HG03280 (cell line): ENCODE measurements at regions not wholly inside any gene's neighbourhood (a gene's known extent, or its start where the extent isn't known, plus 50 kb on each side); places are given as distances from the start of the nearest gene placed in this dataset.
"Not testable (repeated sequence)": the region's sequence is repeated elsewhere in the genome, so short reads cannot be mapped to it uniquely, and the experiment has no call there.

Experiments
- ATAC-seq: cut with Tn5 transposase; IDR thresholded peaks from one replicate; pipeline ENCODE4 v1.9.1; 2021; ENCODE audit warnings: mild to moderate bottlenecking, moderate library complexity; ENCODE audit not compliant: unreplicated experiment

DNA sequence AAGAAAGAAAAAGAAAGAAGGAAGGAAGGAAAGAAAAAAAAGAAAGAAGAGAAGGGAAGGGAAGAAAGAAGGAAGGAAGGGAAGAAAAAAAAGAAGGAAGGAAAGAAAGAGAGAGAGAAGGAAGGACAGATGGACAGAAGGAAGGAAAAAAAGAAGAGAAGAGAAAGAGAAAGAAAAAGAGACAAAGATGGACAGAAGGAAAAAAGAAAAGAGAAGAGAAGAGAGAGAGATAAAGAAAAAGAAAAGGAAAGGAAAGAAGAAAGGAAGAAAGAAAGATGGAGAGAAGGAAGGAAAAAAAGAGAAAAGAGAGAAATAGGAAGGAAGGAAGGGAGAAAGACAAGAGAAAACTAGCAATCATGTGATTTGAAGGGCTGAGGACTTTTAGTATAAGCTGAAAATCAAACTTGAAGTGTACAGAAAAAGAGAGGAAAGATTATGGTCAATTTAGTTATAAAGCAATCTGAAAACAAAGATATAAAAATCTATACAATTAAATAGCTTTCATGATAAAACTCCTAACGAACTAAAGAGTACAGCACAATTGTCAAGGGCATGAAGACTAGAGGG lies 115.3 kb downstream of the LTN1 start:
- no peak for ATAC-seq

DNA sequence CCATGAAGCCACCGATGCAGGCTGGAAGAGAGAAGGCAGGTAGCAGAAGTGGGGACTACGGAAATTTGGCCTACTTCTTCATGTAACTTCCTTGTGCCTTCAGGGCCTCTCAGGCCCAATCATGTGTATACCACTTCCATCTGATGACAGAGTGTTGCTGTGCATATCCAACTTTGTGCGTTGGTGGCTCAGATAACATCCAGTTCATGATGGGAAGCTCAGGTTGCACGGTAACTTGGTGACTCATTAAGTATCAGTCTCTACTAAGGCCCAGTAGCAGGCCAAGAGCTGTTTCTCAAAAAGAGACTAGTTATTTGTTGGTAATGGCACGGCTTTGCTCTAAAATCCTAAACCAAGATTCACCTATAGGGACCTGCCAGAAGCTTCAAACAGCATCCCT lies 117.6 kb downstream of the LTN1 start:
- no peak for ATAC-seq

DNA sequence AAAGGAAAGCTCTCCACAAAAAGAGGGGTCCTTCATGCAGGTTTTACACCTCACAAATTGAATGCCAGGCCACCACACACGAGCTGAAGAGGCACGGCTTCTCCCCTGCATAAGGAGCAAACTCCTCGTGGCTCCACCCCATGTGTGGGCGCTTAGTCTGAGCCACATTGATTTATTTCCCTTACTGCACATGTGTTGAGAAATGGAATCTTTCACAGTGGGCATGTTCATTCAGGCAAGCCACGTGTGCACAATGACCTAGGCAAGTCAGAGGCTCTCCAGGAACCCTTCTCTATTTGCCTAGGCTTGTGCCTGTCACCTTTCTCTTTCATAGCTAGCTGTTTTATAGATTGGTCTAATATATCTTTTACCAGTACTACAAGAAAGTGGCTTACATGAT lies 120.5 kb downstream of the LTN1 start:
- ATAC-seq, result no peak

DNA sequence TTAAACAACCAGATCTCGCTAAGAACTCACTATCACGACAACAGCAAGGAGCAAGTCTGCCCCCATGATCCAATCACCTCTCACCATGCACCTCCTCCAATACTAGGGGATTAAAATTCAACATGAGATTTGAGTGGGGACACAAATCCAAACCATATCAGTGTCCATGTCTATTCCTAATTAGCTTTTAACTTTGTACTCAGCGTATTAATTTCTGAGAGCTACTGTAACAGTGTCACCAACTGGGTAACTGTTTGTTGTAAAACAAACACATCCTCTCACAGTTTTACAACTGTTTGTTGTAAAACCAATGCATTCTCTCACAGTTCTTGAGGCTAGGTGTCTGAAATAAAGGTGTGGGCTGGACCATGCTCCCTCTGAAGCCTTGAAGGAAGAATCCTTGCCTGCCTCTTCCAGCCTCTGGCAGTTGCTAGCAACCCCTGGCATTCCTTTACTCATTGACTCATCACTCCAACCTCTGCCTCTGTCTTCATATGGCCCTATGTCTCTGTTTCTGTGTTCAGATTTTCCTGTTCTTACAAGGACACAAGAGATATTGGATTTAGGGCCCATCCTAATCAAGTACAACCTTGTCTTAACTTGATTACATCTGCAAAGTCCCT lies 121.2 kb downstream of the LTN1 start:
- ATAC-seq, result no peak

DNA sequence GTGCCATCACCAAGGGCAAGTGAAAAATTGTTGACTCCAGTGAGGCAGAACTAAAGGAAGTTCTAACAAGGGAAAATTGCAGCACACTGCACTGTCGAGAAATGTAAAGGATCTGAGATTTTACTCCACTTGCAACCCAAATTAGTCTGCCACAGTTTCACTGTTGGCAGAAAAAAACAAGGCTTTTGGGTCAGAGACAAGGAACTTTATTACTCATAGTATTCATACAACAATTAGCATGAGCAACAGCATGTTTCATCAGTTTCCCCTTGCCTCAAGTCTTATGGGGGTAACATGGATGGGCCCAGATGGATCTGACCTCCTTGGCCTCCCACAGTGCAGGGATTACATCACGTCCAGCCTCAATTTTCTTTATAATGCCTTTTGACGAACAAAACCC lies 125.3 kb downstream of the LTN1 start:
- ATAC-seq, result no peak

DNA sequence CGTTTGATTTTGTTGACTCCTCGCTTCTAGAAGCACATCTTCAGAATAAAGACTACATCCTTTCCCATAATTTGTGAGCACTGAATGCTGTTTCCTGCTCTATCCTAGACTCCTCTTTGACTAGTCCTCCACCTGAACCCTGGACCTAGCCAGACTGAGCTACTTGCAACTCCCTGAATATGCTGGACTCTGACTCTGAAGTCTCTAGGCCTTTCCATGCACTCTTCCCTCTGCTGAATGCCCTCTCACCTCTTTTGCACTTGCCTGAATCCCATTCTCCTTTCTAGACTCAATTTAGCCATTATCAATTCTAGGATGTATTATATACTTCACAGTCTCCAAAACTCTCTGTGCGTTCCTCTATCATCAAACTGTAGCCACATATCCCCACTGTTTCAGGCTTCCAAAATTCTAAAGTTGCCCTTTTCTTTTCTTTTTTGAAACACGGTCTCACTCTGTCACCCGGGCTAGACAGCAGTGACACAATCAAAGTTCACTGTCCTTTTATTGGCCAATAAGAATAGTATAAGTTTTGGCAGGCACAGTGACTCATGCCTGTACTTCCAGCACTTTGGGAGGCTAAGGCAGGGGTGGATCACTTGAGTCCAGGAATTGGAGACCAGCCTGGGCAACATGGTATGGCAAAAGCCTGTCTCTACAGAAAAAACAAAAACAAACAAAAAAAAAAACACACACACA lies 127.0 kb downstream of the LTN1 start:
- no peak for ATAC-seq

DNA sequence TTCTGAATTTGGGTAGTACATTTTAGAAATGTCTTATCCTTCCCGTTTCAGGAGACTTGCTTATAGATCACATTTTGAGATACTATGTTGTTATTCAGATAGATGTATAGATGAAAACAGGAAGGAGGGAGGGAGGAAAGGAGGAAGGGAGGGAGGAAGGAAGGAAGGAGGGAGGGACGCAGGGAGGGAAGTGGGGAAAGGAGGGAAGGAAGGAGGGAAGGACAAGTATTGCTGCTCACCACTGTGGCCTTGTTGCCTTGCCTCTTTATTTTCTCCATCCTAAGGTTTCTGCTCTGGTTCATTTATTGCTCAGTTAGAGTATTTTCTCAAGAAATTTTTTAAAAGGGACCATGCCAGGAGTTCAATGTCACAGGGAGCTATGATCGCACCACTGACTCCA lies 134.3 kb downstream of the LTN1 start:
- ATAC-seq, result no peak

DNA sequence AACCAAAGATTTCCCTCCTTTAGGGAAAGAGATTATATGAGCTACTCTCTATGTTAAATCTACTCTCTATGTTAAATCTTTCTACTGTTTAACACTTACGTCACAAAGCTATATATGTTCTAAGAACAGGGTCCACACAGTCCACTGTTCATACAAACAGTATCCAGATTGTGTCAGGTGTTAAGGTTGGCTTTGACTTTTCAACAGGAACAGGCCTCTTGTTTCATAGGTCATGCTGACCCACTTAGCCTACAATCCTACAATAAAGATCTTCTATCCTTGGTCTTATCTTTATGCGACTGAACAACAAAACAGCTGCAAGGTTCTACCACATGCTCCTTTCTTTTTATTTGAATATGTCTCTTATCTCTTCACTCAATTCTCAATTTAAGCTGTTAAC lies 134.9 kb downstream of the LTN1 start:
- ATAC-seq, result no peak

DNA sequence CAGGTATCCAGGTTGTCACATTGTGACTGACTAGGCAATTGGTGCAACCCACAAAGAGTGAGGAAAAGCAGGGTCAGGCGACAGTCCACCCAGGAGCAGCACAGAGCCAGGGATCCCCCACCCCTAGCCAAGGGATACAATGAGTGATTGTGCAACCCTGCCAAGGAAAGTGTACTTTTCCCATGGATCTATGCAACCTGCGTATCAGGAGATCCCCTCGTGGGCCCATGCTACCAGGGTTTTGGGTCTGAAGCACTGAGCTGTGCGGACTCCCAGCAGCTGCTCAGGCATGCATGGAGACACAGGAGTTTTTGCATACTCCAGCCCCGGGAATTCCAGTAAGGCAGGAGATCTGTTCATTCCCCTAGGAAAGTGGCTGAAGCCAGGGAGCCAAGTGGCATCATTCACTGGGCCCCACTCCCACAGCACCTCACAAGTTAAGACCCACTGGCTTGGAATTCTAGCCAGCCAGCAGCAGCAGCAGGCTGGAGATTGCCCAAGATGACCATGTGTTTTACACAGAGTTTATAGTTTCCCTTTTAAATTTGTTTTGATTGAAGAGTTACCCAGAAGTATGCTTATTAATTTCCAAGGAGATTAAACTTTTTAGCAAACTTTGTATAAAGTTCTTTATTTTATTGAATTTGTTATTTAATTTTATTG lies 136.0 kb downstream of the LTN1 start:
- ATAC-seq, result no peak

DNA sequence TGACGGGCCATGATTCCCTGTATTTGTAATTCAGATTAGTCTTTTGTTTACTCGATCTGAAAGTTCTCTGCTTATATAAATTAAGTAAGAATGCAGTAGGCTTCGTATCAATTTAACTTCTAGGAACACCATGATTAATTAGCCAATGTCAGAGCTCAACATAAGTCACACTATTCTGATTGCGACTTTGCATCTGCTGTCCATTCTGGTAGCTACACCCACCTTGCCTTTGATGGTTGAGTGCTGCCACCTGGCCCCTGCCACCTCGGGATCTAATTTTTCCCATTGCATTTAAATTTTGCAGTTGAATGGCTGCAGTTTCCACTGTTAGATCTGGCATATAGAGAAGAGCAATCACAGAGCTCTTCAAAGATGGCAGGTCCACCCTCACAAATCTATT lies 140.0 kb downstream of the LTN1 start:
- ATAC-seq, result no peak

DNA sequence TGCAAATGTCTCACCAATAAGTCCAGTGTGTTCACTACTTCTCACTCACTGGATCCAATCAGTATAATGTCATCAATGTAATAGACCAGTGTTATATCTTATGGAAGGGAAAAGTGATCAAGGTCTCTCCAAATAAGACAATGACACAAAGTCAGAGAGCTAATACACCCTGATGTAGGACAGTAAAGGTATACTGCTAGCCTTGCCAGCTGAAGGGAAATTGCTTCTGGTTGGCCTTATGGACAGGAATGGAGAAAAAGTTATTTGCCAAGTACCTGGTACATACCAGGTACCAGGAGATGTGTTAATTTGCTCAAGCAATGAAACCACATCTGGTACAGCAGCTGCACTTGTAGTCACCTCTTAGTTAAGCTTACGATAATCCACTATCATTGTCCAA lies 141.0 kb downstream of the LTN1 start:
- ATAC-seq, result no peak

DNA sequence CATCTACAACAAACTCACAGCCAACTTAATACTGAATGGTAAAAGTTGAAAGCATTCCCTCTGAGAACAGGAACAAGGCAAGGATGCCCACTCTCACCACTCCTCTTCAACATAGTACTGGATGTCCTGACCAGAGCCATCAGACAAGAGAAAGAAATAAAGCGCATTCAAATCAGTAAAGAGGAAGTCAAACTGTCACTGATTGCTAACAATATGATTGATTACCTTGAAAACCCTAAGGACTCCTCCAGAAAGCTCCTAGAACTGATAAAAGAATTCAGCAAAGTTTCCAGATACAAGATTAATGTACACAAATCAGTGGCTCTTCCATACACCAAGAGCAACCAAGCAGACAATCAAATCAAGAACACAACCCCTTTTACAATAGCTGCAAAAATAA lies 153.4 kb downstream of the LTN1 start:
- not testable (repeated sequence) for ATAC-seq

DNA sequence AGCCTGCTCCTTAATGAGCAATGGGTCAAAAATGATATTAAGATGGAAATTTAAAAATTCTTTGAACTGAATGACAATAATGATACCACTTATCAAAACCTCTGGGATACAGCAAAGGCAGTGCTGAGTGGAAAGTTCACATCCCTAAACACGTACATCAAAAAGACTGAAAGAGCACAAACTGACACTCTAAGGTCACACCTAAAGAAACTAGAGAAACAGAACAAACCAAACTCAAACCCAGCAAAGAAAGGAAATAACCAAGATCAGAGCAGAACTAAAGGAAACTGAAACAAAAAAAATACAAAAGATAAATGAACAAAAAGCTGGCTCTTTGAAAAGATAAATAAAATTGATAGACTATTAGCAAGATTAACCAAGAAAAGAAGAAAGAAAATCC lies 155.3 kb downstream of the LTN1 start:
- ATAC-seq, result not testable (repeated sequence)

DNA sequence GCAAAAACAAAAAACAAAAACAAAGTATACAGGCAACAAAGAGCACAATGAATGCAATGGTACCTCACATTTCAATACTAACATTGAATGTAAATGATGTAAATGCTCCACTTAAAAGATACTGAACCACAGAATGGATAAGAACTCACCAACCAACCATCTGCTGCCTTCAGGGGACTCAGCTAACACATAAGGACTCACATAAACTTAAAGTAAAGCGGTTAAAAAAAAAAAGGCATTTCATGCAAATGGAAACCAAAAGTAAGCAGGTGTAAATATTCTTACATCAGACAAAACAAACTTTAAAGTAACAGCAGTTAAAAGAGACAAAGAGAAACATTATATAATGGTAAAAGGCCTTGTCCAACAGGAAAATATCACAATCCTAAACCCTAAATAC lies 156.1 kb downstream of the LTN1 start:
- ATAC-seq, result not testable (repeated sequence)

DNA sequence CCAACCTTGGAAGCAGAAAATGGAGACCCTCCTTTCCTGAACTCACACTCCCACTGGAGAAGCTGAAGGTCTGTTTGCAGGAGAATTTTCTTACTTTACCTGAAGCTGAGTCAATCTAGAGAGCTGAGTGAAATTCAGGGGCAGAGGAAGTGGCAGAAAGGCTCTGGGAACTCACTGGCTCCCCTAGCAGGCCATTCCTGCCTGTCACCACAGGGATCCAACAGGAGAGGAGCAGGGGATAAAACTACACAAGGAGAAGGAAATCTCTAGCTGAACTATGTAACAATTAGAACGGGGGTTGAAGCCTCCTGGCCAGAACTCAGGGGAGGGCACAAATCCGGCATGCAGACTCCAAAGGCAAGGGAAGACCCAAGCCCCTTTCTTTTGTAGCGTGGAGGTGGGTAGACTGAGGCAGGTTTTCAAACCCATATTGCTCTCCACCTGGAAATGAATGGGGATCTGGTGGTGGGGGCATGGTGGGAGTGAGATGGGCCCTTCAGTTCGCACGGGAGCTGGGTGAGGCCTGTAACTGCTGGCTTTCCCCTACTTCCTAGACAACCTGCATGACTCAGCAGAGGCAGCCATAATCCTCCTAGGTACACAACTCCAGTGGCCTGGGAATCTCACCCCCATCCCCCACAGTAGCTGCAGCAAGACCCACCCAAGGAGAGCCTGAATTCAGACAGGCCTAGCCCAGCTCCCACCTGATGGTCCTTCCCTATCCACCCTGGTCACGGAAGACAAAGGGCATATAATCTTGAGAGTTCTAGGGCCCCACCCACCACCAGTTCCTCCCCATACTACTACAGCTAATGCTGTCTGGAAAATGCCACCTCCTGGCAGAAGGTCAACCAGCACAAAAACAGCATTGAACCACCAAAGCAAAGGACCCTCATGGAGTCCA lies 158.1 kb downstream of the LTN1 start:
- no peak for ATAC-seq

DNA sequence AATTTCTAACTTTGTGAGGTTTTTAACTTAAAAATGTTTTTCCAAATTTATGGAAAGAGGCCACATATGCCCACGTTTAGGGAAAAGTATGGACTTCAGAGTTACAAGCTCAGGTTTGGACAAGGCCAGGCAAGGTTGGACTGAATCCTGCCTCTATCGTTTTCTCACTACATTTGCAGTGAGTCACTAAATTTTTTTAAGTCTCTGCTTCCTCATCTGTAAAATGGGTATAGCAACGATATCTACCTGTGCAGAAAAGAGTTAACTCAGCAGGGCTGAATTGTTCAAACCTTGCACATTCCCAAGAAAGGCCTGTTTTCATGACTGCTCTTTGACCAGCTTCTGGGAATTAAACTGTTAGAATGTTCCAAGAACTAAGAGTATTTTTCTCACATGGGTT lies 159.1 kb downstream of the LTN1 start:
- ATAC-seq, result no peak

DNA sequence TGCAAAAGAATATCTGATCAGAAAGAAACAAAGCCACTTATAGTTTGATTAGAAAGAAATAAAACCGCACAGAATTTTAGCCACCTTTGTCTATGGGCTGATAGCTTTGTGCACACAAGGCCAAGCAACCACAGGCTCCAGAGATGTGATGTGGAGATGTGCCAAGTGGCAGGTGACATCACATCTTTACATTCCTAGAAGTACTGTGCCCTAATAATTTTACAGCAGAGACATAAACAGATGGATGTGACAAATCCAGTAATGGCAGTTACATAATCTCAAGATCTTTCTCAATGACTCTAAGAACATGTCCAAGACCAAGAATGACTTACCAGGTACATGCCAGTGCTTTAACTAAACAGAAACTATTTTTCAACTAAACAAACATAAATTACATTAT lies 159.5 kb downstream of the LTN1 start:
- ATAC-seq, result no peak

DNA sequence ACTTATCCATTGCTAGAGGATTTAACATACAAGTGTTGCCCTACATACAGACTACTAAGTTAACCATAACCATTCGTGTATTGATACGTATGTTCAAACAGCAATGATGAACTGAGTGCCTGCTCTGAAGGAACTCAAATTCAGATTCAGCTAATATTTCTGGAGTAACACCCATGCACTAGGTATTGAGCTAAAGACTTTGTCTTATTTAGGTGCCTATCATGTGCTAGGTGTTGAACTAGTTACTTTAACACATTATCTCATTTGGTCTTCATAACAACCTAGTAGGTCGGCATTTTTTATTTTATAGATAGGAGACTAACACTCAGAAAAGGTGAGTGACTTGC lies 160.0 kb downstream of the LTN1 start:
- no peak for ATAC-seq

DNA sequence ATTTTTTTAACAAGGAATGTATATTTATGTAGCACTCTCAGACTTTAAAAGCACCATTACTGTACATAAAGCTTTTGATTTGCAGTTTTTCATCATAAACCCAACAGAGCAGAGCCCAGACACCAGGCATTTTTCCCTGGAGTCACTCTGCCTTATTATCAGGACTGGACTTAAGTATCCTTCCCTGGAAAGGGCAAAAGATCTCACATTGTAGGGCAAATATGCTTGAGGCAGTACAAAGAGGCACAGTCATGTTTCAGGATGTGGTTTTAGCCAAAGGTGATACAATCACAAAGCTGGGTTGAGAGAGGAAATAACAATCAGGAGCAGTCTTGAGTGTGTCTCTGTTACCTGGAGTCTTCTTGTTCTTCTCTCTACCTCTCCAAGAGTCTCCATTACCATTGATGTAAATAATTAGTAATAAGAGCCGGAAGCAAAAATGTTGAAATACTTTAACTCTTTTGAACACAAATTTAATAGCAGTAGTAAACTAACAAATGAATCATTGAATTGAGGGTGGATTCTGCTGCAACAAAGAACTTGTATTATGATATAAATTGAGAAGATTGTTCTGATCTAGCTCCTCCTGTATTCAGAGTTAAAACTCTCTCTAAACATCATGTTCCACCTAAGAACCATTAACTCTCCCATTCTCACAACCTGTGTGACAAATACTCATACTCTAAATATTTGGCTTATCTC lies 160.5 kb downstream of the LTN1 start:
- no peak for ATAC-seq

DNA sequence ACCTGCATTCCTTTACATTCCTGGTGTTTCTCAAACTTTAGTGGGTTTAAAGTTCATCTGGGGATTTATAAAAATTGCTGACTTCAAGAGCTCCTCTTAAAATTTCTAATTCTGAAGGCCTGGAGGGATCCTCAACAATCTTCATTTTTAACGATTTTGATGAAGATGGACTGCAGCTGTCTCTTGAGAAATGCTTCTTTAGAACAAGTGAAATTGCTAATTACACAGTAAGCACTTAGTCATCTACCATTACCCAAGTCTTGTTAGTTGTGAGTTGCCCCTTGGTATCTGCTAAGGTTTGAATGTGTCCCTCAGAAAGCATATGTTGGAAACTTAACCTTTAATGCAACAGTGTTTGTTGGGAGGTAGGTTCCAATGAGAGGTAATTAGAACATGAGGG lies 163.7 kb downstream of the LTN1 start:
- no peak for ATAC-seq

DNA sequence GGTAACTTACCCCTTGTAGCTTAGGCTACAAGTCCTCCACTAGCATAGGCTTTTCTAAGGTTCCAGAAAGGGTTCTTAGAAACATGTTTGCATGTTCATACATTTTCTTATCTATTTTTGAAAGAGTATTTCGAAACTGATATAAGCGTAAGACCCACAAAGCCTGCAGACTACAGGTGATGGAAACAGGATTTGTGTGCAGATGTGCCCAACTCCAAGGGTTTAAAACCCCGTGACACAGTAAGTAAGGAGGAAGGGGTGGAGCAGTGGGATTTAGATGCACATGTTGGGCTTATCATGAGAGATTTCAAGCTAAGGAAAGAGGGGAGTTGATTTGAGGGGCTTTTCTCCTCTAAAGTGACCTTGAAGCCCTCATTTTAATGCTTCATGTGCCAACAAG lies 164.7 kb downstream of the LTN1 start:
- ATAC-seq, result no peak
